Thyroid gland (tissue), 4 donors: ENCODE measurements at regions not wholly inside any gene's neighbourhood (a gene's known extent, or its start where the extent isn't known, plus 50 kb on each side); places are given as distances from the start of the nearest gene placed in this dataset.

Source experiments
- POLR2A ChIP-seq, 2 donors: fragments of 450-650 bp; IDR thresholded peaks; one replicate each; pipeline ENCODE4 v1.6.1; 2017; ENCODE audit warnings: antibody characterized with exemption in 2 of 2, mild to moderate bottlenecking in 2 of 2, moderate library complexity in 1 of 2
- TF ChIP-seq, protein P1 (sequence below), 6 experiments: fragments of 200-600 bp in 3 of 6; fragments of 450-650 bp in 3 of 6; sonication (generic) in 3 of 6; IDR thresholded peaks; one replicate each; pipeline ENCODE4 v1.5.1; 2016 to 2019; ENCODE audit warnings: antibody characterized with exemption in 6 of 6, mild to moderate bottlenecking in 2 of 6, inconsistent platforms in 1 of 6, moderate library complexity in 1 of 6

- TF ChIP-seq POLR2A (IDR thresholded peaks at IDR 0.05): no peak
- TF ChIP-seq, protein P1, sequence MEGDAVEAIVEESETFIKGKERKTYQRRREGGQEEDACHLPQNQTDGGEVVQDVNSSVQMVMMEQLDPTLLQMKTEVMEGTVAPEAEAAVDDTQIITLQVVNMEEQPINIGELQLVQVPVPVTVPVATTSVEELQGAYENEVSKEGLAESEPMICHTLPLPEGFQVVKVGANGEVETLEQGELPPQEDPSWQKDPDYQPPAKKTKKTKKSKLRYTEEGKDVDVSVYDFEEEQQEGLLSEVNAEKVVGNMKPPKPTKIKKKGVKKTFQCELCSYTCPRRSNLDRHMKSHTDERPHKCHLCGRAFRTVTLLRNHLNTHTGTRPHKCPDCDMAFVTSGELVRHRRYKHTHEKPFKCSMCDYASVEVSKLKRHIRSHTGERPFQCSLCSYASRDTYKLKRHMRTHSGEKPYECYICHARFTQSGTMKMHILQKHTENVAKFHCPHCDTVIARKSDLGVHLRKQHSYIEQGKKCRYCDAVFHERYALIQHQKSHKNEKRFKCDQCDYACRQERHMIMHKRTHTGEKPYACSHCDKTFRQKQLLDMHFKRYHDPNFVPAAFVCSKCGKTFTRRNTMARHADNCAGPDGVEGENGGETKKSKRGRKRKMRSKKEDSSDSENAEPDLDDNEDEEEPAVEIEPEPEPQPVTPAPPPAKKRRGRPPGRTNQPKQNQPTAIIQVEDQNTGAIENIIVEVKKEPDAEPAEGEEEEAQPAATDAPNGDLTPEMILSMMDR (IDR thresholded peaks at IDR 0.05): no peak
These were observed 134.2 kb upstream of the LRFN2 start for GRCh38 chr6:40721271-40721952.
